Hepatocyte (in vitro differentiated cells): ENCODE measurements at regions not wholly inside any gene's neighbourhood (a gene's known extent, or its start where the extent isn't known, plus 50 kb on each side); places are given as distances from the start of the nearest gene placed in this dataset.

Experiments
- CTCF ChIP-seq: fragments of 200-600 bp; sonication (generic); IDR thresholded peaks from 2 replicates; pipeline ENCODE4 v1.5.1; 2016; ENCODE audit warnings: antibody characterized with exemption, mild to moderate bottlenecking; ENCODE audit not compliant: poor library complexity
- EZH2 ChIP-seq: fragments of 200-600 bp; sonication (generic); IDR thresholded peaks from 2 replicates; pipeline ENCODE4 v1.6.1; 2016; ENCODE audit warnings: antibody characterized with exemption, mild to moderate bottlenecking, borderline replicate concordance

GRCh38 chr7:23969443-23969842, 259.4 kb downstream of the STK31 start:
- TF ChIP-seq EZH2 (no peak), CTCF (no peak)
